Cardiac septum (tissue), 1 donor: ENCODE measurements at regions not wholly inside any gene's neighbourhood (a gene's known extent, or its start where the extent isn't known, plus 50 kb on each side); places are given as distances from the start of the nearest gene placed in this dataset.

Experiments used
- DNase-seq: peaks from one replicate; pipeline ENCODE4 v3.0.0-alpha.2; 2020; ENCODE audit warnings: low spot score
- intact Hi-C: fragments of 100-400 bp; cut with DNase I; formaldehyde crosslinking; loops from one replicate; pipeline ENCODE4 v1.14.0; 2022
- donor health status: DM: no; HTN: no; CAD: no.

DNA sequence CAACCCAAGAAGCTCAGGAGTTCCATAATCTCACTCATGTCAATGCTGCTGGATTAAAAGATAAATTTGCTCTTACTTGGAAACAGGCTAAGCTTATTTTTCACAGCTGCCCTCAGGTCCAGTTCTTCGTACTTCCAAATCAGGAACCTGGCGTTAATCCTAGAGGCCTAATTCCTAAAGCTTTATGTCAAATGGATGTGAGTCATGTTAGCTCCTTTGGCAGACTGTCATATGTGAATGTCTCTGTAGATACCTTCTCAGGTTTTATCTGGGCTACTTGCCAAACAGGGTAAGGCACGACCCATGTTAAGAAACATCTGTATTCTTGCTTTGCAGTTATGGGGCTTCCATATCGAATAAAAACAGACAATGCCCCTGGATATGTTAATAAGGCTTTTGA, 504.6 kb downstream of the ALG10 start:
- DNase-seq = no peak
- intact Hi-C loops = no loop called here

GRCh38 chr12:34547276-34547675, 525.0 kb downstream of the ALG10 start:
- intact Hi-C loops = no loop called here

GRCh38 chr12:34591966-34592365, 569.7 kb downstream of the ALG10 start:
- DNase-seq = no peak
- intact Hi-C loops = no loop called here

More at GRCh38 chr12:34547276-34547675, 525.0 kb downstream of the ALG10 start:
- DNase-seq = no peak

- peak; percentile 61 for DNase-seq
- intact Hi-C loops = no loop called here
Measured at GRCh38 chr12:34595749-34596733, 573.7 kb downstream of the ALG10 start.

GRCh38 chr12:34597548-34598351, 575.5 kb downstream of the ALG10 start:
- peak; percentile 41 for DNase-seq
- intact Hi-C loops = no loop called here

DNA sequence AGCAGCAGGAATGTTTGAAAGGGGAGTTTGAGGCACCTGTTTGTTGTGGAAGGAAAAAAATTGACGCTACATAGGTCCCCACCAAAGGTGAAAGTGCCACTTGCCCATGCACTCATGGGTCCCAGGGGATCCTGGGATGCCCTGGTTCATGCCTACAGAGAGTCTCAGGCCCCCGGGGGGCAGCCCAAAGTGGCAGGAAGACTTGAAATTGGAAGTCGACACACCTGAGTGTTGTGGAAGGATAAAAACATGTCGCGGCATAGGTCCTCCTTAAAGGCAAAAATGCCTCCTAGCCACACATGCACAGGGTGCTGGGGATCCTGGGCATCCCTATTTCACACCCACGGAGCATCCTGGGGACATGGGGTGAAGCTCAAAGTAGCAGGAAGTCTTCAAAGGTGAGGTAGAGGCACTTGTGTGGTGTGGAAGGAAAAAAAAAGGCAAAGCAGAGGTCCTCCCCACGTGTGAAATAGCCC, 576.1 kb downstream of the ALG10 start:
- intact Hi-C loops = no loop called here

GRCh38 chr12:34598851-34599529, 576.7 kb downstream of the ALG10 start:
- no peak for DNase-seq
- intact Hi-C loops = no loop called here

More for the DNA sequence above, 576.1 kb downstream of the ALG10 start:
- no peak for DNase-seq

- intact Hi-C loops = no loop called here
- no peak for DNase-seq
Measured at GRCh38 chr12:34599530-34600513, 577.5 kb downstream of the ALG10 start.

- intact Hi-C loops = no loop called here
- DNase-seq = peak; percentile 50
Measured at GRCh38 chr12:34600592-34601462, 578.5 kb downstream of the ALG10 start.

- intact Hi-C loops = no loop called here
- DNase-seq = no peak
Measured at GRCh38 chr12:34601689-34602088, 579.4 kb downstream of the ALG10 start.

DNA sequence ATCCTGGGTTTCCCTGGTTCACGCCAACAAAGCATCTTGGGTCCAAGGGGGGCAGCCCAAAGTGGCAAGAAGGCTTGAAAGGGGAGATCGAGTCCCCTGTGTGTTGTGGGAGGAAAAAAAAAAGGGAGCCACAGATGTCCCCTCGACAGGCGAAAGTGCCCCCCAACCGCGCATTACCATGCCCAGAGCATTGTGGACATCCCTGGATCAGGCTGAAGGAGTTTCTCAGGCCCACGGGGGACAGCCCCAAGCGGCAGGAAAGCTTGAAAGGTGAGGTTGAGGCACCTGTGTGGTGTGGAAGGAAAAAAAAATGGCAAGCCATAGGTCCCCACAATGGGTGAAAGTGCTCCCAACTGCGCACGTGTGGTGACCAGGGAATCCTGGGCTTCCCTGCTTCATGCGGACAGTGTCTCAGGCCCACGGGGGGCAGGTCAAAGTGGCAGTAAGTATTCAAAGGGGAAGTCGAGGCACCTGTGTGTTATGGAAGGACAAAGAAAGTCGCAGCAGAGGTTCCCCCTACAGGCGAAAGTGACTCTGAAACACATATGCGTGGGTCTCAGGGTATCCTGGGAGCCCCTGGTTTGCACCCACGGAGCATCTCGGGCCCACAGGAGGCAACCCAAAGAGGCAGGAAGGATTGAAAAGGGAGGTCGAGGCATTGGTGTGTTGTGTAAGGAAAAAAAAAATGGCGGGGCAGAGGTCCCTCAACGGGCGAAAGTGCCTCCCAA, 580.1 kb downstream of the ALG10 start:
- intact Hi-C loops = no loop called here
- DNase-seq = peak; percentile 55

DNA sequence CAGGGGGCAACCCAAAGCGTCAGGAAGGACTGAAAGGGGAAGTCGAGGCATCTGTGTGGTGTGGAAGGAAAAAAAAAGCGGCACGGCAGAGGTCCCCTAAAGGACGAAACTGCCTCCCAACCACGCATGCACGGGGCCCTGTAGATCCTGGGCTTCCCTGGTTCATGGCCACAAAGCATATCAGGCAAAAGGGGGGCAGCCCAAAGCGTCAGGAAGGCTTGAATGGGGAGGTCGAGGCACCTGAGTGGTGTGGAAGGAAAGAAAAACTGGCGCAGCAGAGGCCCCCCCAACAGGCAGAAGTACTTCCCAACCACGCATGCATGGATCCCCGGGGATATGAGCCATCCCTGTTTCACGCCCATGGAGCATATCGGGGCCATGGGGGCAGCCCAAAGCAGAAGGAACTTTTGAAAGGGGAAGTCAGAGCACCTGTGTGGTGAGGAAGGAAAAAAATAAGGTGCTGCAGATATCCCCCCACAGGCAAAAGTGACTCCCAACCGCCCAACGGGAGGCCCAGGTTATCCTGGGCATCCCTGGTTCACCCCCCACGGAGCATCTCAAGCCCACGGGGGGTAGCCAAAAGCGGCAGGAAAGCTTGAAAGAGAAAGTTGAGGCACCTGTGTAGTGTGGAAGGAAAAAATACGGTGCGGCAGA, 581.2 kb downstream of the ALG10 start:
- peak; percentile 70 for DNase-seq

DNA sequence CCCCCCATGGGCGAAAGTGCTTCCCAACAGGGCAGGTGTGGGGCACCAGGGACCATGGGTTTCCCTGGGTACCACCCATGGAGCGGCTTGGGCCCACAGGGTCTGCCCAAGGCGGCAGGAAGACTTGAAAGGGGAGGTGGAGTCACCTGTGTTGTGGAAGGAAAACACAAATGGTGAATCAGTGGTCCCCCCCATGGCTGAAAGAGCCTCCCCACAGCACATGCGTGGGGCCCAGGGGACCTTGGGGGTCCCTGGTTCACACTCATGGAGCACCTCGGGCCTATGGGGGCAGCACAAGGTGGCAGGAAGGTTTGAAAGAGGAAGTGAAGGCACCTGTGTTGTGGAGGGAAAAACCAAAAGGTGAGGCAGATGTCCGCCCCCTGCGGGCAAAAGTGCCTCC, 581.9 kb downstream of the ALG10 start:
- intact Hi-C loops = no loop called here
- no peak for DNase-seq

More for the DNA sequence above, 581.2 kb downstream of the ALG10 start:
- intact Hi-C loops = no loop called here

GRCh38 chr12:34604631-34605509, 582.6 kb downstream of the ALG10 start:
- intact Hi-C loops = no loop called here
- DNase-seq = peak; percentile 67

- intact Hi-C loops = no loop called here
- DNase-seq = peak; percentile 44
Measured at GRCh38 chr12:34605510-34605887, 583.2 kb downstream of the ALG10 start.
